Activated naive CD4-positive, alpha-beta T cell treated with anti-CD3 and anti-CD28 coated beads, Interleukin-2, amount 50 U/mL, for 24 hours (primary cell): ENCODE measurements at regions not wholly inside any gene's neighbourhood (a gene's known extent, or its start where the extent isn't known, plus 50 kb on each side); places are given as distances from the start of the nearest gene placed in this dataset.
"Not testable (repeated sequence)": the region's sequence is repeated elsewhere in the genome, so short reads cannot be mapped to it uniquely, and the experiment has no call there.

Experiments used
- H3K27ac Mint-ChIP-seq: one replicate; pipeline ENCODE4 v1.8.0; 2021; ENCODE audit warnings: mild to moderate bottlenecking, mixed read lengths
- H3K27me3 Mint-ChIP-seq: one replicate; pipeline ENCODE4 v1.8.0; 2021; ENCODE audit warnings: mixed read lengths
- H3K36me3 Mint-ChIP-seq: one replicate; pipeline ENCODE4 v1.8.0; 2021; ENCODE audit warnings: mixed read lengths
- H3K4me1 Mint-ChIP-seq: one replicate; pipeline ENCODE4 v1.8.0; 2021; ENCODE audit warnings: mixed read lengths
- H3K4me3 Mint-ChIP-seq: one replicate; pipeline ENCODE4 v1.8.0; 2021; ENCODE audit warnings: mild to moderate bottlenecking, mixed read lengths
- H3K9me3 Mint-ChIP-seq: one replicate; pipeline ENCODE4 v1.8.0; 2021; ENCODE audit warnings: mixed read lengths

GRCh38 chr16:29306943-29307597 is 99.4 kb downstream of the NPIPB11 start:
- H3K27me3 Mint-ChIP-seq, result no peaks in the 10 kb centered on the region
- H3K27ac Mint-ChIP-seq, result no peak overlapping the region
- no peaks in the 10 kb centered on the region for H3K9me3 Mint-ChIP-seq
- H3K4me3 Mint-ChIP-seq, result no peak overlapping the region
- no peaks in the 10 kb centered on the region for H3K36me3 Mint-ChIP-seq
- H3K4me1 Mint-ChIP-seq, result no peaks in the 10 kb centered on the region

DNA sequence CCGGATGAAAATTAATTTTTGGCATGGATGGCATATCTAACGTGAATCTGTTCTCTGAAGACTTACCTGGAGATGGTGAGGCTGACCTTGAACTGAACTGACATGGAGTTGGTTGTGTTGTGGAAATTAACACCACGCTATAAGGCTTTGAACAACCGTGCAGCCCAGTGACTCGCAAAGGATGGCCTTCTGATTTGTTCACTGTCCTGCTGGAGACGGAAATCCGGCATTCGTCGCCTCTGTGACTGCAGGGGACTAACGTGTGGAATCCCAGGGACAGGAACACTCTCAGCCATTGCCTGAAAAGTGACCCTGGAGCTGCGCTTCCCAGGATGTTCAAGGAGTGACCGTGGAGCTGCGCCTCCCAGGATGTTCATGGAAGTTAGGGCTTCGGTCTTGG is 100.3 kb downstream of the NPIPB11 start:
- Mint-ChIP-seq H3K27me3 (no peaks in the 10 kb centered on the region), H3K36me3 (no peaks in the 10 kb centered on the region), H3K9me3 (no peaks in the 10 kb centered on the region), H3K27ac (no peak overlapping the region), H3K4me3 (no peak overlapping the region), H3K4me1 (no peaks in the 10 kb centered on the region)

DNA sequence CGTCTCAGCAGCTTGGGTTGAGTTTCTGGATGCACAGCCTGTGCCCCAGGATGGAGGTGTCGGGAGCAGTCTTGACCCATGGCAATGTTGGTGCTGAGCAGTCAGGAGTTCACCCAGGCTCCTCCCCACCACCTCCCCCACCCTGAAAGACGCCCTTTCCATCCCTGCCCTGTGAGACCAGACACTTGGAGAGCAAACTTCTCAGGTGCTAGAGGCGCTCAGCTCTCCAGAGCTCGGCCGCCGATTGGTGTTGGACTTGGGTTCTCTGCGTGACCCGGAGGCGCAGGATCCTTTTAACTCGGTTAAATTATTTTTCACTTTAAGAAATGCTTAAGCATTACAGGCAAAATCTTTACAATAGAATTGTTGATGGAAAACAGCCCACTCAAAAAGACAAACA is 101.5 kb downstream of the NPIPB11 start:
- H3K4me1 Mint-ChIP-seq, H3K27me3 Mint-ChIP-seq, H3K36me3 Mint-ChIP-seq, H3K4me3 Mint-ChIP-seq, H3K9me3 Mint-ChIP-seq, H3K27ac Mint-ChIP-seq: not testable (repeated sequence)

DNA sequence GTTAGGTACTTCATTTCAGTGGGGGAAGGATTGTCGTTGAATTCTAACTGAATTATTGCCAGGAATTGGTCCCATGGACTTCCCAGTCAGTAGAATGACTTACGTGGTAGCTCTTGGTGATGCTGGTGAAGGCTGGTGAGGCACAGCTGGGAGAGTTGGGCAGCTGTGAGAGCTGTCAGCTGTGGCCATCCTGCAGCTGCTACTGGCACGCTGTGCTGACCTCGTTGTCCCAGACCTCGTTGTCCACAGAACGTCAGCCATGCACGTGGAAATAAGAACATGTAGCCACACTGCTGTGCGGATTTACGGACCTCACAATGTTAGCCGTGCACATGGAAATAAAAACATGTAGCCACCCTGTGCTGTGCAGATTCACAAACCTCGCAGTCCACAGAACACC is 102.3 kb downstream of the NPIPB11 start:
- Mint-ChIP-seq H3K4me1 (no peaks in the 10 kb centered on the region), H3K36me3 (no peaks in the 10 kb centered on the region), H3K27ac (no peak overlapping the region), H3K9me3 (no peaks in the 10 kb centered on the region), H3K4me3 (no peak overlapping the region), H3K27me3 (no peaks in the 10 kb centered on the region)

DNA sequence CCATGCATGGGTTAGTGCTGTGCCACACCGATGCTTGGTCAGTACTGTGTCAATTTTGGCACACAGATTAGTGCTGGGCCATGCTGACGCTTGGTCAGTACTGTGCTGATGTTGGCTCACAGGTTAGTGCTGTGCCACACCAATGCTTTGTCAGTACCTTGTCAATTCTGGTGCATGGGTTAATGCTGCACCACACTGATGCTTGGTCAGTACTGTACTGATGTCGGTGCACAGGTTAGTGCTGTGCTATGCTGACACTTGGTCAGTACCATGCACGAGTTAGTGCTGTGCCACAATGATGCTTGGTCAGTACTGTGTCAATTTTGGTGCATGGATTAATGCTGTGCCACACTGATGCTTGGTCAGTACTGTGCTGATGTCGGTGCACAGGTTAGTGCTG is 103.0 kb downstream of the NPIPB11 start:
- no peak overlapping the region for H3K27ac Mint-ChIP-seq
- H3K4me1 Mint-ChIP-seq, result no peaks in the 10 kb centered on the region

GRCh38 chr16:29302976-29303375 is 103.5 kb downstream of the NPIPB11 start:
- Mint-ChIP-seq H3K27me3 (no peaks in the 10 kb centered on the region), H3K9me3 (no peaks in the 10 kb centered on the region), H3K36me3 (no peaks in the 10 kb centered on the region), H3K4me3 (no peak overlapping the region), H3K4me1 (no peaks in the 10 kb centered on the region), H3K27ac (no peak overlapping the region)

More for the DNA sequence above, 103.0 kb downstream of the NPIPB11 start:
- Mint-ChIP-seq H3K27me3 (no peaks in the 10 kb centered on the region), H3K9me3 (no peaks in the 10 kb centered on the region), H3K4me3 (no peak overlapping the region), H3K36me3 (no peaks in the 10 kb centered on the region)

GRCh38 chr16:29302433-29302832 is 104.1 kb downstream of the NPIPB11 start:
- H3K36me3 Mint-ChIP-seq, H3K27me3 Mint-ChIP-seq, H3K27ac Mint-ChIP-seq: not testable (repeated sequence)

GRCh38 chr16:29301662-29302285 is 104.7 kb downstream of the NPIPB11 start:
- H3K4me1 Mint-ChIP-seq, H3K9me3 Mint-ChIP-seq, H3K27me3 Mint-ChIP-seq, H3K4me3 Mint-ChIP-seq, H3K27ac Mint-ChIP-seq, H3K36me3 Mint-ChIP-seq: not testable (repeated sequence)

More at GRCh38 chr16:29302433-29302832, 104.1 kb downstream of the NPIPB11 start:
- not testable (repeated sequence) for H3K4me3 Mint-ChIP-seq, H3K4me1 Mint-ChIP-seq, H3K9me3 Mint-ChIP-seq

DNA sequence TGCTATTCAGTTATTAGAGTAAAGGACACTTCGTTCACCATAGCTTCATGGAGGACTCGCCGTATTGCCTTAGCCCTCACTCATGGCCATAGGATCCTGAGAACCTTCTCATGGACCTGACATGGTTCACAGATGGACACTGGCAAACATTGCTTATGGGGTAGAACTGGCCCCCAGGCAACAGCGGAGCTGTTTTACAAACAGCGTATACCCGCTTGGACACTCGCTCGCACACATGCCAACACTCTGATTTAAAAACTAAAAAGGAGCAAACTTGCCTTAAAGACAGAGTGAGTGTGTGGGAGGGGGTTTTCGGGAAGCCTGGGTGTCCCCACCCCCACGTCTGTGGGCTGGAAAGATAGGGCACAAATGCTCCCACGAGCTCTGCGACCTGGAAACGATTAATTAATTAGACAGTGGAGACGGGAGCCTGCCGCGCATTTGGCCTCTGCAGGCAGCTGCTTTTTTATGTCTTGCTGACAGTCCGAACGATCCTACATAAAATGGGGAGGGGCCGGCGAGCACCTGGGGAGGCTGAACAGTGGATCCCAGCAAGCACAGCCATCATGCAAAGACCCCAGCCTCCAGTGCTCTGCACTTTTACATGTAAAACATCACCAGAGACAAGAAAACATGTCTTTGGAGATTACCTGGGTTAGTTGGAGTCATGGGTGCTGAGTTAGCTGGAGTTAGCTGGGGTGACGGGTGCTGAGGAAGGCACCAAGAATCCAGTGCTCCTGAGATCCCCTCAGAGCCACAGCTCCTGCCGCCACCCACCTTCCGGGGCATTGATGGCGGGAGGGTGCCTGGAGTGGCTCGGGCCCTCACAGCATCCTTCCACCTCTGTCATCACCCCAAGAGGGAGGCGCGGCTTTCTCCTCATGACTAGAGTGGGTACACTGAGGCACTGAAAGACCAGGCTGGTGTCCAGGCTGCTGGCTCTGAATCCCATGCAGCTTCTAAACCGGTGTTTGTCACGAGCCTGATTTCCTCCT is 105.7 kb downstream of the NPIPB11 start:
- H3K27ac Mint-ChIP-seq, H3K9me3 Mint-ChIP-seq, H3K36me3 Mint-ChIP-seq, H3K27me3 Mint-ChIP-seq, H3K4me1 Mint-ChIP-seq, H3K4me3 Mint-ChIP-seq: not testable (repeated sequence)

GRCh38 chr16:29300030-29300491 is 106.5 kb downstream of the NPIPB11 start:
- not testable (repeated sequence) for H3K4me1 Mint-ChIP-seq, H3K27ac Mint-ChIP-seq, H3K4me3 Mint-ChIP-seq, H3K9me3 Mint-ChIP-seq, H3K36me3 Mint-ChIP-seq, H3K27me3 Mint-ChIP-seq

- not testable (repeated sequence) for H3K27ac Mint-ChIP-seq, H3K4me3 Mint-ChIP-seq, H3K9me3 Mint-ChIP-seq, H3K36me3 Mint-ChIP-seq, H3K4me1 Mint-ChIP-seq, H3K27me3 Mint-ChIP-seq
Measured at GRCh38 chr16:29298997-29299396, 107.5 kb downstream of the NPIPB11 start.

- H3K9me3 Mint-ChIP-seq, result not testable (repeated sequence)
Measured at GRCh38 chr16:29298307-29298706, 108.2 kb downstream of the NPIPB11 start.

DNA sequence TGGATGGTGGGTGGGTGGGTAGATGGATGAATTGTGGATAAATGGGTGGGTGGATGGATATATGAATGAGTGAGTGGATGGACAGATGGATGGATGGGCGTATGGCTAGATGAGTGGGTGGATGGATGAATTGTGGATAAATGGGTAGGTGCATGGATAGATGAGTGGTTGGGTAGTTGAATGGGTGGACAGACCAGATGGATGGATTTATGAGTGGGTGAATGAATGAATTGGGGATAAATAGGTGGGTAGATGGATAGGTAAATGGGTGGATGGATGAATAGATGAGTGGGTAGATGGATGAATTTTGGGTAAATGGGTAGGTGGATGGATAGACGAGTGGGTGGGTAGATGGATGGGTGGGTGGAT is 108.7 kb downstream of the NPIPB11 start:
- not testable (repeated sequence) for H3K36me3 Mint-ChIP-seq, H3K4me1 Mint-ChIP-seq, H3K9me3 Mint-ChIP-seq, H3K27me3 Mint-ChIP-seq, H3K27ac Mint-ChIP-seq, H3K4me3 Mint-ChIP-seq

More at GRCh38 chr16:29298307-29298706, 108.2 kb downstream of the NPIPB11 start:
- not testable (repeated sequence) for H3K36me3 Mint-ChIP-seq, H3K27ac Mint-ChIP-seq, H3K27me3 Mint-ChIP-seq, H3K4me3 Mint-ChIP-seq, H3K4me1 Mint-ChIP-seq

- H3K4me1 Mint-ChIP-seq, H3K4me3 Mint-ChIP-seq, H3K9me3 Mint-ChIP-seq, H3K36me3 Mint-ChIP-seq, H3K27ac Mint-ChIP-seq, H3K27me3 Mint-ChIP-seq: not testable (repeated sequence)
Measured at GRCh38 chr16:29297144-29297808, 109.2 kb downstream of the NPIPB11 start.

GRCh38 chr16:29296176-29296575 is 110.3 kb downstream of the NPIPB11 start:
- H3K27ac Mint-ChIP-seq, H3K36me3 Mint-ChIP-seq, H3K4me3 Mint-ChIP-seq, H3K4me1 Mint-ChIP-seq, H3K27me3 Mint-ChIP-seq, H3K9me3 Mint-ChIP-seq: not testable (repeated sequence)
